ENCODE measurements at regions not wholly inside any gene's neighbourhood (a gene's known extent, or its start where the extent isn't known, plus 50 kb on each side); places are given as distances from the start of the nearest gene placed in this dataset.
"Not testable (repeated sequence)": the region's sequence is repeated elsewhere in the genome, so short reads cannot be mapped to it uniquely, and the experiment has no call there.

DNA sequence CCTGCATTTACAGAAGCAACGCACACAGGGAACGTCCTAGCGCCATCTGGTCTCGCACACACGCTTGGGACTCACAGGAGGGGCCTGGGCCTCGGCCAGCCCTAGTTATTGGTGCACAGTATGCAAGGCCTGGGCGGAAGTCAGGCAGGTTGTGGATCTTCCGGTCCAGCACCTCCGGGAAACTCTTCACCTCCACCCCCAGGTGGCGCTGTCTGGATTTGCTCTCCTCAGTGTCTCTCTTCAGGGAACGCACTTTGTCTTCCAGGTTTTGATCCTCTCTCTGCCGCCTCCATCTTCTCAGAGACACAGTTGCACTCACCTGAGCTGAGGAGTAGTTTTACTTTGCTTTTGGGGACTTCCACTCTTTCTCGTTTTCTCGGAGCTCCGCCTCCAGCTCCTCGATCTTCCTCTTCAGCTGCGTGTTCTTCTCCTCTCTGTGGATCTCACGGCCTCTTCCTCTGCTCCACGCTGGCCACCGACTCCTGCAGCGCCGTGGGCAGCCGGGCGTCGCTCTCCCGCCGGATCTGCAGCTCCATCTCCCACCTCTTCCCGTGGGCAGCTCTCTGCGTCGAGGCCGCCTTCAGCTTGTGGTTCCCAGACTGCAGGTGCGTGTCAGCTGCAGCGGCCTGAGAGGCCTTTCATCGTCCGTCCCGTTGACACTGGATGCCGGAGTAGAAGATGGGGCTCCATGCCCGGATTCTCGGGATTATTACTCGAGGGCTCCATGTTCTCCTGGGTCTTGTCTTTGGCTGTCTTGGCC, 933.8 kb downstream of the TMEM121 start:
- H3K4me3 ChIP-seq (ENCODE audit: low read depth, low read length, poor library complexity, severe bottlenecking): no peak overlapping the region
- H3K27ac ChIP-seq (ENCODE audit: low read depth, low read length, poor library complexity, severe bottlenecking): no peak overlapping the region
- no peaks in the 10 kb centered on the region for H3K27me3 ChIP-seq (replicated peaks; ENCODE audit: insufficient read depth, low read depth, low read length, poor library complexity)
- intact Hi-C loops (cut with micrococcal nuclease; ENCODE audit: unreplicated experiment): loop anchor here (5.0 kb wide), 1 partner anchor 37 kb away; no protein-coding TSS in a partner anchor
- ChIA-PET POLR2A (ENCODE audit: low non-redundant PET) (no interaction called here), CTCF (interaction anchor here (0.6 kb wide), 1 partner anchor 1431 kb away, joined by 4 read pairs; no protein-coding TSS in a partner anchor)
- H3K4me1 ChIP-seq (ENCODE audit: insufficient read depth, low read length, poor library complexity, severe bottlenecking): no peaks in the 10 kb centered on the region
- TF ChIP-seq, protein P1, sequence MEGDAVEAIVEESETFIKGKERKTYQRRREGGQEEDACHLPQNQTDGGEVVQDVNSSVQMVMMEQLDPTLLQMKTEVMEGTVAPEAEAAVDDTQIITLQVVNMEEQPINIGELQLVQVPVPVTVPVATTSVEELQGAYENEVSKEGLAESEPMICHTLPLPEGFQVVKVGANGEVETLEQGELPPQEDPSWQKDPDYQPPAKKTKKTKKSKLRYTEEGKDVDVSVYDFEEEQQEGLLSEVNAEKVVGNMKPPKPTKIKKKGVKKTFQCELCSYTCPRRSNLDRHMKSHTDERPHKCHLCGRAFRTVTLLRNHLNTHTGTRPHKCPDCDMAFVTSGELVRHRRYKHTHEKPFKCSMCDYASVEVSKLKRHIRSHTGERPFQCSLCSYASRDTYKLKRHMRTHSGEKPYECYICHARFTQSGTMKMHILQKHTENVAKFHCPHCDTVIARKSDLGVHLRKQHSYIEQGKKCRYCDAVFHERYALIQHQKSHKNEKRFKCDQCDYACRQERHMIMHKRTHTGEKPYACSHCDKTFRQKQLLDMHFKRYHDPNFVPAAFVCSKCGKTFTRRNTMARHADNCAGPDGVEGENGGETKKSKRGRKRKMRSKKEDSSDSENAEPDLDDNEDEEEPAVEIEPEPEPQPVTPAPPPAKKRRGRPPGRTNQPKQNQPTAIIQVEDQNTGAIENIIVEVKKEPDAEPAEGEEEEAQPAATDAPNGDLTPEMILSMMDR (conservative IDR thresholded peaks at IDR 0.05; ENCODE audit: low read depth, low read length): peak; percentile 77
- TF ChIP-seq EZH2 (IDR thresholded peaks at IDR 0.05; ENCODE audit: borderline replicate concordance, low read depth, low read length, poor library complexity, severe bottlenecking): no peak
- no peaks in the 10 kb centered on the region for H3K9me3 ChIP-seq (ENCODE audit: low read depth, low read length, poor library complexity, severe bottlenecking)
- BruUV-seq (replicated peaks): no TSS peak
- peak; percentile 75 for DNase-seq (ENCODE audit: low spot score)
- no peaks in the 10 kb centered on the region for H3K36me3 ChIP-seq (ENCODE audit: insufficient read depth, low read length, poor library complexity, severe bottlenecking)

DNA sequence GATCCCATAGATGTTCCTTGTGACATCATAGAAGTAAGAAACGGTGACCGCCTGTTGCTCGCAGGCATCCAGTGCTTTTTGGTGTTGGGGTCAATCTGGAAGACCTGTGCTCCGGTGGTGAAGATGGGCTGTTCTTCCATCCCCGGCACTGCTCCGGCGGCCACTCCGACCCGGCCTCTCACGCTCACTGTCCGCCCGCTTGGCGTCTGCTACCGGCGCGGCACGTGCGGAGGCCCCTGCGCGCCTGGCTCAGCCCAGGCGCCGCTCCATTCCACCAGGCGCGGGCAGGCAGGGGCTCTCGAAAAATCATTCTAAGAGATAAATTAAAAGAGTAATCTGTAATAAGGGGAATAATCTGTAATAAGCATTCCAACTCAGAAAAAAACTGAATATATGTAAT, 934.5 kb downstream of the TMEM121 start:
- intact Hi-C loops (cut with micrococcal nuclease; ENCODE audit: unreplicated experiment): no loop called here
- no peak overlapping the region for H3K27ac ChIP-seq (ENCODE audit: low read depth, low read length, poor library complexity, severe bottlenecking)
- H3K4me3 ChIP-seq (ENCODE audit: low read depth, low read length, poor library complexity, severe bottlenecking): no peak overlapping the region
- no peak for TF ChIP-seq EZH2 (IDR thresholded peaks at IDR 0.05; ENCODE audit: borderline replicate concordance, low read depth, low read length, poor library complexity, severe bottlenecking)
- TF ChIP-seq, protein P1 (conservative IDR thresholded peaks at IDR 0.05; ENCODE audit: low read depth, low read length): no peak
- no peaks in the 10 kb centered on the region for H3K9me3 ChIP-seq (ENCODE audit: low read depth, low read length, poor library complexity, severe bottlenecking)
- H3K4me1 ChIP-seq (ENCODE audit: insufficient read depth, low read length, poor library complexity, severe bottlenecking): no peaks in the 10 kb centered on the region
- no peaks in the 10 kb centered on the region for H3K36me3 ChIP-seq (ENCODE audit: insufficient read depth, low read length, poor library complexity, severe bottlenecking)
- ChIA-PET POLR2A (ENCODE audit: low non-redundant PET) (no interaction called here), CTCF (no interaction called here)
- no peak for DNase-seq (ENCODE audit: low spot score)
- H3K27me3 ChIP-seq (replicated peaks; ENCODE audit: insufficient read depth, low read depth, low read length, poor library complexity): no peaks in the 10 kb centered on the region
- no TSS peak for BruUV-seq (replicated peaks)

DNA sequence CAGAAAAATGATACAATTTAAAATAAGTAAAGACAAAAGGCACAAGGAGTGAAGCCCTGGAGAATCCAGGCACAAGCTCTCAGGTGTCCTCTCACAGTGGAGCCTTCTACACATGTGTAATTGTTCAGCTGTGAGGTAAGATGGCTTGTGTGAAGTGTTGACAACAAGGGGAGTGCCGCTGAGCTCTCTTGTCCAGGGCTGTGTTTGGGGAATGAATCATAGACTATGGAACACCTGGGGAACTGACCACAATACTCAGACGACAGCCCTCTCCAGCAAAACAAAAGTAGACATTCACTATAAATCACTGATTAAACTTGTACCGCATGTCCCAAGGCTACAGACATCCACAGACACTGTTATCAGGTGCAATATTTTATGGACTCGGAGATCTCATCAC, 940.1 kb downstream of the TMEM121 start:
- POLR2A ChIA-PET (ENCODE audit: low non-redundant PET): interaction anchor here (0.5 kb wide), 1 partner anchor 1602 kb away, joined by 6 read pairs; no protein-coding TSS in a partner anchor
- H3K27me3 ChIP-seq (replicated peaks; ENCODE audit: insufficient read depth, low read depth, low read length, poor library complexity); DNase-seq (ENCODE audit: low spot score); H3K4me3 ChIP-seq (ENCODE audit: low read depth, low read length, poor library complexity, severe bottlenecking); H3K27ac ChIP-seq (ENCODE audit: low read depth, low read length, poor library complexity, severe bottlenecking); H3K36me3 ChIP-seq (ENCODE audit: insufficient read depth, low read length, poor library complexity, severe bottlenecking); BruUV-seq (replicated peaks); H3K4me1 ChIP-seq (ENCODE audit: insufficient read depth, low read length, poor library complexity, severe bottlenecking); intact Hi-C loops (cut with micrococcal nuclease; ENCODE audit: unreplicated experiment); H3K9me3 ChIP-seq (ENCODE audit: low read depth, low read length, poor library complexity, severe bottlenecking); CTCF ChIA-PET: not testable (repeated sequence)

DNA sequence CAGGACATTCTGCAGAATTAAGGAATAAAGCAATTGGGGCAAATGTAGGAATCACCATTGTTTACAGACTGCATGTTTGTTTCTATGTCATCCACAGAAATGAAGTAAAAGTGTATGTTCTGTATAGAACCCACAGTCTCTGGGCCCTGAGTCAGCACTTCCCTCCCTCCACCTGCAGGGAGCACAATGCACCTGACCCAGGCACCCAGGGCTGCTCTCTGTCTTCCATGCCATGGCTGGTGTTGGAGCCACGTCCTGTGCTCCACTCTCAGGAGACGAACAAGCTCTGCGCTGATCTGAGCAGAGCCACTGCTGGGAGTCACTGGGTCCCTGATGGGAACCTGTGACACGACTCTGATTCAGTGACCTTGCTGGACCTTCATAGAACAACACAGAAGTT, 942.5 kb downstream of the TMEM121 start:
- H3K4me3 ChIP-seq (ENCODE audit: low read depth, low read length, poor library complexity, severe bottlenecking); H3K27me3 ChIP-seq (replicated peaks; ENCODE audit: insufficient read depth, low read depth, low read length, poor library complexity); H3K36me3 ChIP-seq (ENCODE audit: insufficient read depth, low read length, poor library complexity, severe bottlenecking); intact Hi-C loops (cut with micrococcal nuclease; ENCODE audit: unreplicated experiment); H3K27ac ChIP-seq (ENCODE audit: low read depth, low read length, poor library complexity, severe bottlenecking); POLR2A ChIA-PET (ENCODE audit: low non-redundant PET); DNase-seq (ENCODE audit: low spot score); BruUV-seq (replicated peaks); H3K9me3 ChIP-seq (ENCODE audit: low read depth, low read length, poor library complexity, severe bottlenecking); H3K4me1 ChIP-seq (ENCODE audit: insufficient read depth, low read length, poor library complexity, severe bottlenecking): not testable (repeated sequence)
- CTCF ChIA-PET: interaction anchor here (0.5 kb wide), 1 partner anchor 259 kb away, joined by 7 read pairs; no protein-coding TSS in a partner anchor

DNA sequence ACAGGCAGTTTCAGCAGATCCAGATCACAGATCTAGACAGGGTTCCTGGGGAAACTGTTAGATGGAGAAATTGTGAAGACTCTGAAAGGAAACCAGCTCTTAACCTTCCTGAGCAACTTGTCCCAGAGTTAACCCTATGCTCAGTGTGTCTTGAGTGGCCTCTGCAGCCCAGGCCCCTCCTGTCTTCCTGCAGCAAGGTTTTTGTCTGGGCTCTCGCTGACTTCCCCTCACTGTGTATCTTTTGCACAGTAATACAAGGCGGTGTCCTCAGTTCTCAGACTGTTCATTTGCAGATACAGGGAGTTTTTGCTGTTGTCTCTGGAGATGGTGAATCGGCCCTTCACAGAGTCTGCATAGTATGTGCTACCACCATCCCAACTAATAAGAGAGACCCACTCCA, 943.6 kb downstream of the TMEM121 start:
- H3K27ac ChIP-seq (ENCODE audit: low read depth, low read length, poor library complexity, severe bottlenecking); H3K4me3 ChIP-seq (ENCODE audit: low read depth, low read length, poor library complexity, severe bottlenecking); H3K4me1 ChIP-seq (ENCODE audit: insufficient read depth, low read length, poor library complexity, severe bottlenecking); CTCF ChIA-PET; BruUV-seq (replicated peaks); H3K27me3 ChIP-seq (replicated peaks; ENCODE audit: insufficient read depth, low read depth, low read length, poor library complexity); H3K9me3 ChIP-seq (ENCODE audit: low read depth, low read length, poor library complexity, severe bottlenecking); H3K36me3 ChIP-seq (ENCODE audit: insufficient read depth, low read length, poor library complexity, severe bottlenecking); DNase-seq (ENCODE audit: low spot score); intact Hi-C loops (cut with micrococcal nuclease; ENCODE audit: unreplicated experiment); POLR2A ChIA-PET (ENCODE audit: low non-redundant PET): not testable (repeated sequence)

DNA sequence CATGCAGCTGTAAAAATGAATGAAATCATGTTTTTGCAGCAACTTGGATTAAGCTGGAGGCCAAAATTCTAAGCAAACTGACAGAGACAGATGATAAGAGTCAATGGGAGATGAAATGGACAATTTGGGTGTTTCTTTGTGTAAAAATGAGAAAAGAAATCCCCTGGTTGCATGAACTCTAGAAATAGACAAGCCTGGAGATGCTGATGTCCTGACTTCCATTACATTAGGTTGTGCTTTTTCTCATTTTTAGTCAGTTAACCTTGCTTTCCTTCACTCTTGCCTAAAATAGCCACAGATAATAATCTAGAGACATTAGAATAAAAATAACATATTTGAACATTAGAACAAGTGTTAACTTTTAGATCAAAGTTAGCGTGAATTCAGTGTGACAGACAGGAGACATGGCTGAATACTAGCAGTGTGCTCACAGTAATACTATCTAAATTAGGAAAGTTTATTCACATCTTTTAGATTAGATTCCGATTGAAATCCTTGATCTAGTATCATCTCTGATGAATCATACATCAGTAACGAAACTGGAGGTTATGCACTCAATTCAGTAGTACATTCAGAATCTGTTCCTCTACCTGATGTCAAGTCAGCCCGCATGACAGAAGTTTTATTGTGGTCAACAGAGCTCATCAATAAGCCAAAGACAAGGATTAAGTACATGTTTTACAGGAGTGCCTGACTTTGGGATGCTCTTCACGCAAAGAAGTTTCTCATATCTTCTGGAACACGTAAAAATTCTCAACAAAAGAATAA, 948.1 kb downstream of the TMEM121 start:
- H3K27ac ChIP-seq (ENCODE audit: low read depth, low read length, poor library complexity, severe bottlenecking); intact Hi-C loops (cut with micrococcal nuclease; ENCODE audit: unreplicated experiment); BruUV-seq (replicated peaks); H3K4me3 ChIP-seq (ENCODE audit: low read depth, low read length, poor library complexity, severe bottlenecking); H3K27me3 ChIP-seq (replicated peaks; ENCODE audit: insufficient read depth, low read depth, low read length, poor library complexity); H3K9me3 ChIP-seq (ENCODE audit: low read depth, low read length, poor library complexity, severe bottlenecking); POLR2A ChIA-PET (ENCODE audit: low non-redundant PET); CTCF ChIA-PET; H3K36me3 ChIP-seq (ENCODE audit: insufficient read depth, low read length, poor library complexity, severe bottlenecking); H3K4me1 ChIP-seq (ENCODE audit: insufficient read depth, low read length, poor library complexity, severe bottlenecking); DNase-seq (ENCODE audit: low spot score): not testable (repeated sequence)
